GM10248 (cell line): ENCODE measurements at regions not wholly inside any gene's neighbourhood (a gene's known extent, or its start where the extent isn't known, plus 50 kb on each side); places are given as distances from the start of the nearest gene placed in this dataset.
"Not testable (repeated sequence)": the region's sequence is repeated elsewhere in the genome, so short reads cannot be mapped to it uniquely, and the experiment has no call there.

Source experiments
- CTCF ChIA-PET: fragments of 300-600 bp; sonication (Branson Sonifier 250); formaldehyde crosslinking; extraction: SDS; loops from one replicate; lab custom pipeline; 2021; ENCODE audit warnings: antibody characterized with exemption; lab: Yijun Ruan, JAX
- POLR2A ChIA-PET: fragments of 350-650 bp; sonication (Branson Sonifier 250); formaldehyde crosslinking; extraction: SDS; loops from one replicate; lab custom pipeline; 2020; ENCODE audit warnings: antibody characterized with exemption; lab: Yijun Ruan, JAX
- DNase-seq: peaks from one replicate; pipeline ENCODE4 v3.0.0; 2012; ENCODE audit errors: extremely low spot score
- TF ChIP-seq, protein P1 (sequence below): IDR thresholded peaks from 2 replicates; pipeline ENCODE4 v1.5.1; 2012; ENCODE audit warnings: mild to moderate bottlenecking, low read depth; ENCODE audit errors: extremely low read depth, missing control alignments, control extremely low read depth

DNA sequence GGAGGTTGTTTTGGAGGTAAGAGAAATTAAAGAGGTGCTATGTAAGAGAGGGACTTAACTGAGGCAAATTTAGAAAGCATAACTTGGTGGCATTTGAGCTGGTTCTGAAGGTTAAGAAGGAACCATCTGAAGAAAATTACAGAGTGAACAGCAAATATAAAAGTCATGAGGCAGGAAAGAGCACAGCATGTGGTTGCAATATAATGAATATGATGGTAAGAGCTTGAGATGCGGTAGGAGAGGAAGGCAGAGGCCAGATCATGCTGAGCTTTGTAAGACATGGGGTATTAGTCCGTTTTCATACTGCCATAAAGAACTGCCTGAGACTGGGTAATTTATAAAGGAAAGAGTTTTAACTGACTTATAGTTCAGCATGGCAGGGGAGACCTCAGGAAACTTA lies 279.1 kb downstream of the UTRN start:
- ChIA-PET CTCF (interaction anchor here (1.3 to 2.5 kb wide), 5 partner anchors 13 to 25 kb away, joined by 3 to 11 read pairs (median 7); no protein-coding TSS in a partner anchor), POLR2A (no interaction called here)
- TF ChIP-seq, protein P1, sequence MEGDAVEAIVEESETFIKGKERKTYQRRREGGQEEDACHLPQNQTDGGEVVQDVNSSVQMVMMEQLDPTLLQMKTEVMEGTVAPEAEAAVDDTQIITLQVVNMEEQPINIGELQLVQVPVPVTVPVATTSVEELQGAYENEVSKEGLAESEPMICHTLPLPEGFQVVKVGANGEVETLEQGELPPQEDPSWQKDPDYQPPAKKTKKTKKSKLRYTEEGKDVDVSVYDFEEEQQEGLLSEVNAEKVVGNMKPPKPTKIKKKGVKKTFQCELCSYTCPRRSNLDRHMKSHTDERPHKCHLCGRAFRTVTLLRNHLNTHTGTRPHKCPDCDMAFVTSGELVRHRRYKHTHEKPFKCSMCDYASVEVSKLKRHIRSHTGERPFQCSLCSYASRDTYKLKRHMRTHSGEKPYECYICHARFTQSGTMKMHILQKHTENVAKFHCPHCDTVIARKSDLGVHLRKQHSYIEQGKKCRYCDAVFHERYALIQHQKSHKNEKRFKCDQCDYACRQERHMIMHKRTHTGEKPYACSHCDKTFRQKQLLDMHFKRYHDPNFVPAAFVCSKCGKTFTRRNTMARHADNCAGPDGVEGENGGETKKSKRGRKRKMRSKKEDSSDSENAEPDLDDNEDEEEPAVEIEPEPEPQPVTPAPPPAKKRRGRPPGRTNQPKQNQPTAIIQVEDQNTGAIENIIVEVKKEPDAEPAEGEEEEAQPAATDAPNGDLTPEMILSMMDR = no peak
- no peak for DNase-seq

DNA sequence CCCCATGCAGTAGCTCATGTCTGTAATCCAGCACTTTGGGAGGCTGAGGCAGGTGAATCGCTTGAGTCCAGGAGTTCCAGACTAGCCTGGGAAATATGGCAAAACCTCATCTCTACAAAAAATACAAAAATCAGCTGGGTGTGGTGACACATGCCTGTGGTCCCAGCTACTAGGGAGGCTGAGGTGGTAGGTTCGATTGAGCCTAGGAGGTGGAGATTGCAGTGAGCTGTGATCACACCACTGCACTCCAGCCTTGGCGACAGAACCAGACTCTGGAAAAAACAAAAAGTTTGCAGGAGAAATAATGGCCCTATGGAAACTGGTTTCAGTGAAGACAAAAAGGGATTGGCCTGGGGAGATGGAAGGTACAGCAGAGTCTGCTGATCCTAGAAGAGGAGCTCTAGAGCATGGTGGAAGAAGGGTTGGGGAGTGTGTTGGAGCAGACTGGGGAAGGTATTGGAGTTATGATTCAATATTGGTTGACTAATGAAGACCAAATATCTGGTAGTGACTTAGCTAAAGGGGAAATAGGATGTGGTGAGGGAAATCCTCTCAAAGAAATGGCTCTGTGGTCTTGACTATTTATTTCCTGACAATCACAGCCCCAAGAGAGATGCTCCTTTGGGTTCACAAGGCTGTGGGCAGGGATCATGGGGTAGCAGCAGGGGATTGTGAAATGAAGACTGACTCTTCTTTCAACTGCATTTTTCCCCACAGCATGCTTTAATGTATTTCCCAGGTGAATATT lies 281.9 kb downstream of the UTRN start:
- TF ChIP-seq, protein P1 = no peak
- CTCF ChIA-PET = interaction anchor here (1.0 to 2.2 kb wide), 3 partner anchors 10 to 16 kb away, joined by 3 to 9 read pairs (median 3); no protein-coding TSS in a partner anchor
- no peak for DNase-seq
- POLR2A ChIA-PET = no interaction called here

DNA sequence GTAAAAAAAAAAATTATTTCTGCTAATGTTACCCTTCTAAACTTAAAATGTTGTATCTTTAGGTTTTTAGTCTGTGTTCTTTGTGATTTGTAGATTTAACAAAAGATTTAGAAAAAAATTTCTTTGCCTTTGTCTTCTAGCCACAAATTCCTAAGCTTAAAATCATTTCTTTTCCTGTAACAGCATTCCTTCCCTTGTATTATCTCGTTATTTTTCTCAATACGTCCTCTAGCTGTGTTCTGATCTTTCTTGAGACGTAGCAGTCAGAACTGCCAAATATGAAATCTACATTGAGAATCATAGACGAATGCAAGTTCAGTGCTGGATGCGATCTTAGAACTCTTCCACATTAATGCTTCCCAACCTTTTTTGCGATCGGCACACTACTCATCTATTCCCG lies 283.1 kb downstream of the UTRN start:
- no peak for DNase-seq
- POLR2A ChIA-PET = no interaction called here
- CTCF ChIA-PET = interaction anchor here (1.8 to 2.2 kb wide), 2 partner anchors 9 to 15 kb away, joined by 5 to 9 read pairs; no protein-coding TSS in a partner anchor
- TF ChIP-seq, protein P1 = no peak

DNA sequence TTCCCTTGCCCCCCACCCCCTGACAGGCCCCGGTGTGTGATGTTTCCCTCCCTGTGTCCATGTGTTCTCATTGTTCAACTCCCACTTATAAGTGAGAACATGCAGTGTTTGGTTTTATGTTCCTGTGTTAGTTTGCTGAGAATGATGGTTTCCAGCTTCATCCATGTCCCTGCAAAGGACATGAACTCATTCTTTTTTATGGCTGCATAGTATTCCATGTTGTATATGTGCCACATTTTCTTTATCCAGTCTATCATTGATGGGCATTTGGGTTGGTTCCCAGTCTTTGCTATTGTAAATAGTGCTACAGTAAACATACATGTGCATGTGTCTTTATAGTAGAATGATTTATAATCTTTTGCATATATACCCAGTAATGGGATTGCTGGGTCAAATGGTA lies 287.4 kb downstream of the UTRN start:
- CTCF ChIA-PET, POLR2A ChIA-PET, DNase-seq: not testable (repeated sequence)

DNA sequence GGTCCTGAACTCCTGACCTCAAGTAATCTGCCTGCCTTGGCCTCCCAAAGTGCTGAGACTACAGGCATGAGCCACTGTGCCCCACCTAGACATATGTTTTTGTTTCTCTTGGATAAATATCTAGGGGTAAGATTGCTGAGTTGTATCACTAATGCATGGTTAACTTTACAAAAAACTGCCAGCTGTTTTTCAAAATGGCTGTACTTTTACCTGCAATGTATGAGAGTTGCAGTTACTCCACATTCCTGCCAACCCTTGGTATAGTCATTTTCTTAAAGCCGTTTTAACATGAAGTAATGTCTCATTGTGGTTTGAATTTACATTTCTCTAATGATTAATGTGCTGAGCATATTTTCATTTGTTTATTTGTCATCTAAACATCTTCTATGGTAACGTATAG lies 289.7 kb downstream of the UTRN start:
- POLR2A ChIA-PET = no interaction called here
- TF ChIP-seq, protein P1 = no peak
- no peak for DNase-seq
- CTCF ChIA-PET = no interaction called here

DNA sequence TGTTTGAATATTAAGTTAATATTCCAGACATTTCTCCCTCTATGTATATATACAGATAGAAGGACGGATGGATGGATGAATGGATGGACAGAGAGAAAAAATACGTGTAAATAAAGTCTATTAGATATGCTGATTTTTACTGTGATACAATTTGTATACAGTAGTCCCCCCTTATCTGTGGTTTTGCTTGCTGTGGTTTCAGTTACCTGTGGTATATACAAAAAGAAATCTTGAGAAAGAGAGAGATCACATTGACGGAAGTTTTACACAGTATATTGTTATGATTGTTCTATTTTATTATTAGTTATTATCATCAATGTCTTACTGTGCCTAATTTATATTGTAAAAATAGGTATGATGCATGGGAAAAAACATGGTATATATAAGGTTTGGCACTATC lies 290.2 kb downstream of the UTRN start:
- TF ChIP-seq, protein P1 = no peak
- ChIA-PET CTCF (no interaction called here), POLR2A (no interaction called here)
- DNase-seq = no peak

DNA sequence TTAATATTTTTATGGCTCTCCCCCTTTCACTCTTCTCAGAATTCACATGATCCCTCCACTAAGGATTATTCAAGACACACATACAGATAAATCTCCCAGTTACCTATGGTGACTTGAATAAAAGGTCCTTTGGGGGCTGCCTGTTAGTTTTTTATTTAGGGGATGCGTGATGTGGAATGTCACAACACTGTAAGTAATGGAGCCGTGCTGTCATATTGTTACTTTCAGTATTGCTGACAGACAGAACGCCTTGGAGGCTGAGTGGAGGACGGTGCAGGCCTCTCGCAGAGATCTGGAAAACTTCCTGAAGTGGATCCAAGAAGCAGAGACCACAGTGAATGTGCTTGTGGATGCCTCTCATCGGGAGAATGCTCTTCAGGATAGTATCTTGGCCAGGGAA lies 291.7 kb downstream of the UTRN start:
- CTCF ChIA-PET = interaction anchor here (1.2 to 2.1 kb wide), 3 partner anchors 8 to 13 kb away, joined by 3 to 11 read pairs (median 5); no protein-coding TSS in a partner anchor
- POLR2A ChIA-PET = no interaction called here
- DNase-seq = no peak
- TF ChIP-seq, protein P1 = no peak
